ENCODE measurements at regions not wholly inside any gene's neighbourhood (a gene's known extent, or its start where the extent isn't known, plus 50 kb on each side); places are given as distances from the start of the nearest gene placed in this dataset.

- no peak for DNase-seq (ENCODE audit: low read depth)
Observed at GRCh38 chr10:57874810-57875209, 392.9 kb downstream of the IPMK start.

- no peak for DNase-seq (ENCODE audit: low read depth)
Observed at GRCh38 chr10:57867241-57867640, 400.5 kb downstream of the IPMK start.

DNA sequence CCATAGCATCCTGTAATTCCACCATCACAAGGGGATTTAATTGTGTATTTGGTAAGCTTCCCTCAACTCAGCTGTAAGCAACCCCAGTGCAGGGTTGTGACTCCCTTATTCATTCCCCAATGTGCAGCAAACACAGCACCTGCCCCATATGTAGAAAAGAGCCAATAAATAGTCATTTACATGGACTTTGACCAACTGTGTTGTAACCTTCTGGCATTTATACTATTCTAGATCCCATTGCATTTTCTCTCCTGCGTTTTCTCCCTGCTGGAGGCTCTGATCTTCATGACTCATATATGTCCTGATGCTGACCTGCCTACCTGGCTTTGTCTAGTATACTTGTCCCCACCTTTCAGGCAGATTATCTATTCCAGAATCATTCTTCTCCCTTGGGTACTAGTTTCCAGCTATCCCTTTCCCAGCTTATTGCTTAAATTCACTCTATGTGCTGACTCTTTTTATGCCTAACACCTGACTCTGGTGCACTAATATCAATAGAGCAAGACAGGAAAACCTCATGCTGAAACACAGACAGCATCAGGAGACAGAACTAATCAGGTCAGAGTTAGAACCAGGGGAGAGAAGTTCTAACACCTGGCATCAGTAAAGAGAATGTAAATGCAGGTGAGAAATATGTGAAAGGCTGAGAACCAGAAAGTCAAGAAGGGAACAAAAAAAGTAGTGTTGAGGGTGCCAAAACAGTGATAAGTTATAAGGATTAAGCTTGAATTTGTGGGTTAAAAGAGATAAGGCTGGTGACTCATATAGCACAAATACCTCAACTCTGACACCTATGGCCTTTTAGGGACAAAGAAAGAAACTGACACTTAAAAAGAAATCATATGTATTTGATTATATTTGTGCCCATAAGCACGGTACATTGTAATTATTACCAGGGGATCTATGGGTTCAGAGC lies 402.7 kb downstream of the IPMK start:
- DNase-seq (ENCODE audit: low read depth): no peak

DNA sequence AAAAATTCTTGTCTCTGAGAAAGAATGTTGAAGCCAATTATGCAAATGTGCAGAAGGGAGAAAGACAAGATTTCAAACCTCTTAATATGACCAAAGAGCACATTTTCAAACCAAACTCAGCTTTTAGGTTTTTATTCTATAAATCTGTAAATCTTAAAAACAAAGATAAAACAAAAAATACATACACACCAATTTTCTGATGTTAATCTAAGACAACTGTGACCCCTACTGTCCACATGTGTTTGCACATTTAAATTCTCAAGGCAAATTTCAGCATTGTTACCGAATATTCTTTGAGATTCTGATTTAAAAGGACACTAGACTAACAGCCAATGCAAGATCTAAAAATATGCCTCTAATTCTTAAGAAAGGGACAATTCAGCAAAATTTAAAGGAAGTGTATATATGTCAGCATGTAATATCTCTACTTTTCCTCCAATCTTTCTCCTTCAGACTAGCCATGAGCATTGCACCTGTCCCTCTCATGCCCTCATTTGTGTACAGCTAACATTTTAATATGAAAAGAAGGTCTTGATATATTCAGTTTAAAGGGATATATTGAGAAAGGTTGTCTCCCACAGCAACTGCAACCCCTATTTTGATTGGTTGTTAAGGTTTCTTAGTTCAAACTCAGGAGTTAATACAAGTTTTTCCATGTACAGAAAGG lies 417.9 kb downstream of the IPMK start:
- no peak for DNase-seq (ENCODE audit: low read depth)

DNA sequence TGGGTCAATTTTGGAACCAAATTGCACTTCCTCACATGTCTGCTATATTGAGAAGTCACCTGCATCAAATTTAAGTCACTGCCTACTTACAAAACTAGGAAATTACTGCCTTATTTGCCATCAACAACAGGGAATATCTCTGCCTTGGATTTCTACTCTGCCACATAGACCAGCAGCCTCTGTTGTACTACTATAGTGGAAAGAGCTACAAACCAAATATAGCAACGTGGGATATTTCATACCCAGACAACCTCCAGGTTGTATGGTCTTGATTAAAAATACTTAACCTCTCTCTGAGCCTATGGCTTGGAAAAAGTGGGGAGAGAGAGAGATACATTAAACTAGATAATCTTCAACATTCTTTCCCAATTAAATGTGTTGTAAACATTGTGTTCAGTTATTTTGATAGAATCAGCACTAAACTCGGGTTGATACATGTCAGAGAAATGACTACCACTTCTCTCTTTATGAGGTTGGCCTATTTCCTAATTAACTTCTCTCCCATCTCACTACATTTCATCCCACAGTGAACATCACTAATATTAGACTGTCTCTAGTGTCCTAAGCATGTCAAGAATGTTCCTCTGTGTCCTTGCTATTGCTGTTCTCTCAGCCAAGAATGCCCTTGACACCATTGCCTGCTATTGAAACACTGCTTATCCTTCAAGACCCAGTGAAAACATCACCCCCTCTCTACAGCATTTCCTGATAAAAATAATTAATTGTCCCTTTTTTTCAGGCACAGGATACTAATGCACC lies 421.2 kb downstream of the IPMK start:
- DNase-seq (ENCODE audit: low read depth): no peak

DNA sequence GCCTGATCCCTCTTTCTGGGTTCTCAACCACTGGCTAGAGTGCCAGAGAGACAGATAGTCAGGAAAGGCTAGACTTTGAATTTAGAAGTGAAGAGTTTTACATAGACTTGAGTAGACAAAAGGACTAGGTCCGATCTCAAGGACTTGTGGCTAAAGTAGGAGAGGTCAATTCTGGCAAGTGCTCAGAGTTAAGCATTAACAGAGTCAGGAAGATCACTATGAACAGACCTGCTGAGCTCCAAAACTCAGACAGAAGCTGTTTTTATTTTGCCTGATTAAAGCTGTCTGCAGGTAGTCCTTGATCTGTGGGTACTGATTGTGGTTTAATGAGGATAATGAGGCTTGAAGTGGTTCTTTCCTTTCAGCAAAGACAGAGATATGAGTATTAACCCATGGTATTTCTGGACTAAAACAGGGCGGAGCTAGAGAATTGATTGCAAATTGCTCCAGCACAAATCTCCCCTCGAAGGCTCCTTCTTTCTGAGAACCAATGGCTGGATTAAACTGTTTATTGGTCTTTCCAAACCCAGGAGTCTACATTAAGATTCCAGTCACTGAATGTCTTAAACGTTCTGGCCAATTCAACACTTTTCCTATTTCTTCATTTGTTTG lies 423.2 kb downstream of the IPMK start:
- DNase-seq (ENCODE audit: low read depth): no peak

GRCh38 chr10:57830877-57831560 lies 436.7 kb downstream of the IPMK start:
- no peak for DNase-seq (ENCODE audit: low read depth)

- DNase-seq (ENCODE audit: low read depth): no peak
Observed at GRCh38 chr10:57825015-57825414, 442.7 kb downstream of the IPMK start.

DNA sequence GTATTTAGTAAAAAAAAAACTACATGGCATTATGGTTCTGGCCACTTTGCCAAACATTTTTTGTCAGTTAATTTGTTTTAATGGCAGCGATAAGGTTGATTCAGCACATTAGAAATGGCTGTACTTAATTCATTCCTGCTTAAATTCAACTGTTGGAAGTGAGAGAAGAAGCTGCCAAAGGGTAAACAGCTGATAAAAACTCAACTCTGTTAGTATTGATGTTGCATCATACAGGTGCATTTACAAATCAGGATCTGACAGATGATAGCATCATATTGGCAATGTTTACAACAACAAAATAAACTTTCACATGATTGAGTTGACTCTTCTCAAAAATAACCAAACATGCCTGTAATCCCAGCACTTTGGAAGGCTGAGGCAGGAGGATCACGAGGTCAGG lies 444.3 kb downstream of the IPMK start:
- no peak for DNase-seq (ENCODE audit: low read depth)

GRCh38 chr10:57822965-57823364 lies 444.7 kb downstream of the IPMK start:
- no peak for DNase-seq (ENCODE audit: low read depth)

- DNase-seq (ENCODE audit: low read depth): no peak
Observed at GRCh38 chr10:57818522-57818921, 449.2 kb downstream of the IPMK start.

GRCh38 chr10:57817741-57818140 lies 450.0 kb downstream of the IPMK start:
- no peak for DNase-seq (ENCODE audit: low read depth)

- DNase-seq (ENCODE audit: low read depth): no peak
Observed at GRCh38 chr10:57815949-57816348, 451.7 kb downstream of the IPMK start.

DNA sequence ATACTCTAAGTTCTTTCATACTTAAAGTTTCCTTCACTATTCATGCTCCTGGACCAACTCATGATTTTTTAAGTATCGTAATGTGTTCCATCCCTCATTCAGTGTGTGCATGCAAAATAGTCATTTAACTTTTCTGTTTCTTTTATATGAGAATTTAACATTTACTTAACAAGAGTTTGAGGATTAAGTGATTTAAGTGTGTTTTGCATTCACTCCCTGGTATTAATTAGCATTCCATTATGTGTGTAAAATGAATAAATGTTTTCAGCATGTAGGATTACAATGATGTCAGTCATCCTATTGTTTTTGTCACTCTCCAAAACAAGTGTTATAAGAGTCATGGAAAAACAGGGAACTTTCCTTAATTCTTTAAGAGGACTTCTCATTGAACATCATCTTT lies 457.7 kb downstream of the IPMK start:
- DNase-seq (ENCODE audit: low read depth): no peak

DNA sequence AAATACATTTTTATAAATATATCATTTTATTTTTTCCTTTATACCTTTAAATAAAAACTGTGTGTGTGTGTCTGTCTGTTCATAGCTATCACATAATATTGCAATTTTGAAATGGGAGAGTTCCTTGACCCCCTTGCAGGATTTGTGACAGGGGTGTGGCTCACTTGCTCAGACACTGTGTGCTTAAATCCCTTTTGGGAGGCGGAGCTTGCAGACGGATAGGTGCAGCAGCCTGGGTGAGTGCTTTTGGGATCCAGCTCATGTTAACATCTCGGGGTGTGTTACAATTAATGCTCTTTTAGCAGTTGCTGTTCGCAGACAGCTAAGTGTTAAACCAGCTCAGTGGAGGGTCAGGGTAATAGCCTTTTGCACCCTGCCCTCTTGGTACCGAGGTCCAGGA lies 459.8 kb downstream of the IPMK start:
- no peak for DNase-seq (ENCODE audit: low read depth)

DNA sequence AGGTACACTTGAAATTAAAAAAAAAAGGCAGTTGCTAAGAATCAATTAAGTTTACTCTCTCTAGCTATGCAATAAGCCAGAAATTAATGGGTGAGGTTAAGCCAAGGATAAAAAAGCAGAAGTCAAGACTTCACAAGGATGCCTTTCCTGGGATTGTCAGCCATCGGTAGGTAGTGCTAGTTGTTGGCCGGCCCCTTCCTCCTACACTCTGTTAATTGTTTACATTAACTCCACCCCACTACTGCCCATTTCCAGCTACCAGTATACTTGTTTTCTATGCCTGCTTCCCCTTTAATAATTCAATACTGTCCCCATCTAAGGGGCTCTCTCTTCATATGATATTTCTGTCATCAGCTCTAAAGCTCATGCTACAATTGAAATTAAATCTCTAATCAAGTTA lies 461.0 kb downstream of the IPMK start:
- no peak for DNase-seq (ENCODE audit: low read depth)

DNA sequence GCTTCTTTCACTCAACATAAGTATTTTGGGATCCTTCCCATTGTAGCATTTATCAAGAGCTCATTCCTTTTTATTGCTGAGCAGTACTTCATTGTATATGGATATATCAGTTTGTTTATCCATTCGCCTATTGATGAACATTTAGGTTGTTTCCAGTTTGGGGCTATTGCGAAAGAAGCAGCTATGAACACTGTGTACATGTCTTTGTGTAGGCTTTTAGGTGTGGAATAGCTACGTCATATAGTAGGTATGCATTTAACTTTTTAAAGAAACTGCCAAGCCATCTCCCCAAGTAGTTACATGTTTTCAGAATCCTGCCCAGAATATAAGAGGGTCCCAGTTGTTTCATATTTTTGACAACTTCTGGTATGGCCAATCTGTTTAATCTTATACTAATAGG lies 468.1 kb downstream of the IPMK start:
- DNase-seq (ENCODE audit: low read depth): no peak

- DNase-seq (ENCODE audit: low read depth): no peak
Observed at GRCh38 chr10:57798830-57799229, 468.9 kb downstream of the IPMK start.

DNA sequence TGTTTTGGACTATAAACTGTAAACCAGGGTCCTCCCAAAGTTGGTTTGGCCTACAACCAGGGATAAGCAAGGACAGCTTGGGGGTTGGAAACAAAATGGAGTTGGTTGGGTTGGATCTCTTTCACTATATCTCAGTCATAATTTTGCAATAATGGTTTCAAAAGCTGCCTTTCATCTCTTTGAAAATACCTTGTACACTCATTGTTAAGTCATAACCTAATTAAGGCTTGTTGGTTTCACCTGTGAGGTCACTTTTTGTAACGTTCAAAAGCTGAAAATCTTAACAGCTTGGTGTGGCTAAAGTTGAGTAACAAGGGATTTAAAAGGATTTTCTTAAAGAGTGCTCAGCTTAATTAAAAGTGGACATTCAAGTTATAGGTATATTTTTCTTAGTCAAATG lies 476.1 kb downstream of the IPMK start:
- no peak for DNase-seq (ENCODE audit: low read depth)

DNA sequence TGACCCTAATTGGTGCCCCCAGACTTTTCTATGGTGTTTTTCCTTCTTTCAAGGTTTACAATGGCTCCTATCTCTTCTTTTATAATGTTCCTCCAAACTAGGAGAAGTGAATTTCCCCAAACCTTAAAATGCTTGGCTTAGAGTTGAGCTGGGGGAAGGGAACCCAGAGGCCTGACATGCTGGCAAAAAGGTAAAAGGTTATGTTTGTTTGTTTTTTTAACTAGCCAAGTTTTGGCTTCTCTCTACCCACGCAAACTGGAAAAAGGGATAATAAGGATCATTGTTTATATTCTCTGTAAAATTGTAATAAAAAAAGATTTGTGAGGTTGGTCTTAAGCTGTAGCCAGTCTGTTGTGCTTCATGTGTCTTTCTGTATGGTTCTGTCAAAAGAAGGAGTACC lies 477.0 kb downstream of the IPMK start:
- no peak for DNase-seq (ENCODE audit: low read depth)

GRCh38 chr10:57788117-57788516 lies 479.6 kb downstream of the IPMK start:
- DNase-seq (ENCODE audit: low read depth): no peak
